HCT116 (cell line): ENCODE measurements at regions not wholly inside any gene's neighbourhood (a gene's known extent, or its start where the extent isn't known, plus 50 kb on each side); places are given as distances from the start of the nearest gene placed in this dataset.

Source experiments
- ATAC-seq: fragments of 200-7000 bp; cut with Tn5 transposase; 2 replicates; pipeline ENCODE4 v1.9.1; 2020; ENCODE audit warnings: mild to moderate bottlenecking, moderate library complexity
- BruUV-seq: library from RNA; stranded (reverse); fragments of 400-500 nt; replicated peaks from 2 replicates; lab custom pipeline; 2021; lab: Mats Ljungman, UMichigan
- CTCF ChIA-PET: fragments of 300-600 bp; sonication (Branson Sonifier 250); formaldehyde crosslinking; loops from one replicate; lab custom pipeline; 2021; ENCODE audit warnings: antibody characterized with exemption; lab: Charles Lee
- POLR2A ChIA-PET: fragments of 300-600, 350-600 bp; sonication (Branson Sonifier 250); formaldehyde crosslinking; loops from one replicate; lab custom pipeline; 2021; ENCODE audit warnings: antibody characterized with exemption; lab: Charles Lee
- RAD21 ChIA-PET, 2 experiments: fragments of 300-600 bp; sonication (Branson Sonifier 250); formaldehyde crosslinking; loops; one replicate each; lab custom pipeline; 2023; ENCODE audit warnings: low total read pairs in 2 of 2; ENCODE audit not compliant: uncharacterized antibody in 2 of 2, unreplicated experiment in 2 of 2, low non-redundant PET in 1 of 2; lab: Charles Lee
- DNase-seq: peaks from one replicate; pipeline ENCODE4 v3.0.0-alpha.2; 2010; ENCODE audit warnings: low read depth, low spot score
- H2AFZ ChIP-seq: fragments of 200-600 bp; shearing (Covaris generic), sonication (generic); 2 replicates; pipeline ENCODE4 v1.6.1; 2017; ENCODE audit warnings: low read depth, mixed run types, mixed read lengths, antibody characterized with exemption, low read length; ENCODE audit not compliant: poor library complexity, severe bottlenecking
- H3K27ac ChIP-seq: 2 replicates; pipeline ENCODE4 v1.5.1; 2012; ENCODE audit warnings: low read depth, low read length
- H3K27me3 ChIP-seq: fragments of 200-600 bp; sonication (generic); 2 replicates; pipeline ENCODE4 v1.6.1; 2016; ENCODE audit warnings: mixed run types, low read length, mixed read lengths; ENCODE audit not compliant: insufficient read depth
- H3K36me3 ChIP-seq, 2 experiments: fragments of 200-500 bp in 1 of 2; fragments of 200-600 bp in 1 of 2; sonication (Bioruptor generic) in 1 of 2; sonication (generic) in 1 of 2; 2 replicates each; pipeline versions ENCODE4 v1.5.1 to v1.6.1; 2014 to 2016; ENCODE audit warnings: low read length in 2 of 2, inconsistent platforms in 1 of 2, mixed read lengths in 1 of 2, mixed run types in 1 of 2; ENCODE audit not compliant: insufficient read depth in 2 of 2, control insufficient read depth in 1 of 2
- H3K4me1 ChIP-seq, 2 experiments: fragments of 200-600 bp in 1 of 2; sonication (generic) in 1 of 2; 2 replicates each; pipeline versions ENCODE4 v1.5.1 to v1.6.1; 2012 to 2017; ENCODE audit warnings: low read length in 2 of 2, inconsistent platforms in 1 of 2, mild to moderate bottlenecking in 1 of 2, mixed read lengths in 1 of 2, mixed run types in 1 of 2, moderate library complexity in 1 of 2; ENCODE audit not compliant: insufficient read depth in 2 of 2, control insufficient read depth in 1 of 2
- H3K4me2 ChIP-seq: fragments of 200-600 bp; sonication (generic); 2 replicates; pipeline ENCODE4 v1.6.1; 2017; ENCODE audit warnings: mixed run types, low read length, mixed read lengths
- H3K4me3 ChIP-seq, 2 experiments: fragments of 200-600 bp in 1 of 2; sonication (generic) in 1 of 2; replicated peaks in 1 of 2; 2 replicates each; pipeline ENCODE4 v1.5.1; 2011 to 2016; ENCODE audit warnings: low read length in 2 of 2, control low read depth in 1 of 2, low read depth in 1 of 2, mild to moderate bottlenecking in 1 of 2, mixed read lengths in 1 of 2, mixed run types in 1 of 2
- H3K79me2 ChIP-seq: fragments of 200-600 bp; sonication (generic); 2 replicates; pipeline ENCODE4 v1.6.1; 2017; ENCODE audit warnings: mild to moderate bottlenecking, mixed run types, low read length, moderate library complexity, mixed read lengths; ENCODE audit not compliant: insufficient read depth
- H3K9ac ChIP-seq: fragments of 200-600 bp; sonication (generic); 2 replicates; pipeline ENCODE4 v1.6.1; 2016; ENCODE audit warnings: low read length, mixed read lengths
- H3K9me2 ChIP-seq: fragments of 200-600 bp; sonication (generic), shearing (Covaris generic); 2 replicates; pipeline ENCODE4 v1.6.1; 2017; ENCODE audit warnings: mixed run types, mild to moderate bottlenecking, moderate library complexity; ENCODE audit not compliant: insufficient read depth
- H3K9me3 ChIP-seq, 2 experiments: fragments of 200-500 bp in 1 of 2; fragments of 200-600 bp in 1 of 2; sonication (Bioruptor generic) in 1 of 2; sonication (generic) in 1 of 2; 2 replicates each; pipeline ENCODE4 v1.6.1; 2014 to 2017; ENCODE audit warnings: low read length in 2 of 2, mixed read lengths in 2 of 2, inconsistent platforms in 1 of 2, low read depth in 1 of 2, mild to moderate bottlenecking in 1 of 2, mixed run types in 1 of 2, moderate library complexity in 1 of 2; ENCODE audit not compliant: control insufficient read depth in 1 of 2, insufficient read depth in 1 of 2
- H4K20me1 ChIP-seq: fragments of 200-600 bp; sonication (generic), shearing (Covaris generic); 2 replicates; pipeline ENCODE4 v1.6.1; 2017; ENCODE audit warnings: mixed run types, mild to moderate bottlenecking, moderate library complexity; ENCODE audit not compliant: insufficient read depth
- CEBPB ChIP-seq: IDR thresholded peaks from 2 replicates; pipeline ENCODE4 v1.6.1; 2012; ENCODE audit warnings: low read depth
- ELF1 ChIP-seq: IDR thresholded peaks from 2 replicates; pipeline ENCODE4 v1.6.1; 2012; ENCODE audit warnings: low read depth, borderline replicate concordance
- EZH2 ChIP-seq: fragments of 200-600 bp; sonication (generic); IDR thresholded peaks from 2 replicates; pipeline ENCODE4 v1.6.1; 2017; ENCODE audit warnings: antibody characterized with exemption, mixed run types
- EZH2phosphoT487 ChIP-seq: fragments of 200-600 bp; IDR thresholded peaks from 2 replicates; pipeline ENCODE4 v1.6.1; 2018; ENCODE audit warnings: antibody characterized with exemption, borderline replicate concordance
- SIN3A ChIP-seq: IDR thresholded peaks from 2 replicates; pipeline ENCODE4 v1.6.1; 2012; ENCODE audit warnings: low read depth
- TCF7L2 ChIP-seq: IDR thresholded peaks from 2 replicates; pipeline ENCODE4 v1.7.0; 2011; ENCODE audit warnings: borderline replicate concordance, inconsistent platforms; ENCODE audit not compliant: insufficient read depth, insufficient read length; ENCODE audit errors: extremely low read depth
- YY1 ChIP-seq: IDR thresholded peaks from 2 replicates; pipeline ENCODE4 v1.6.1; 2011; ENCODE audit warnings: low read length, low read depth, moderate library complexity, mild to moderate bottlenecking; ENCODE audit not compliant: insufficient replicate concordance; ENCODE audit errors: extremely low read depth
- ZFX ChIP-seq: fragments of 450-650 bp; IDR thresholded peaks from 2 replicates; pipeline ENCODE4 v1.6.1; 2017
- ZNF274 ChIP-seq: fragments of 200-500 bp; sonication (Bioruptor generic); IDR thresholded peaks from 2 replicates; pipeline ENCODE4 v1.6.1; 2014; ENCODE audit warnings: mild to moderate bottlenecking, low read depth, low read length, inconsistent platforms
- intact Hi-C: fragments of 100-400 bp; cut with micrococcal nuclease; formaldehyde crosslinking; loops from 2 replicates; pipeline ENCODE4 v1.10.0; 2022
- TF ChIP-seq, protein P1 (sequence below): IDR thresholded peaks from 2 replicates; pipeline ENCODE4 v1.6.1; 2012; ENCODE audit warnings: low read depth
- TF ChIP-seq, protein P2 (sequence below): IDR thresholded peaks from 2 replicates; pipeline ENCODE4 v1.6.1; 2012
- TF ChIP-seq, protein P3 (sequence below): IDR thresholded peaks from 2 replicates; pipeline ENCODE4 v1.6.1; 2012
- TF ChIP-seq, protein P4 (sequence below), 3 experiments: fragments of 200-600 bp in 1 of 3; sonication (generic) in 1 of 3; IDR thresholded peaks in 2 of 3; conservative IDR thresholded peaks in 1 of 3; 2 replicates each; pipeline ENCODE4 v1.5.1; 2012 to 2017; ENCODE audit warnings: low read depth in 2 of 3, low read length in 2 of 3, antibody characterized with exemption in 1 of 3, borderline replicate concordance in 1 of 3, control low read depth in 1 of 3, mild to moderate bottlenecking in 1 of 3, mixed read lengths in 1 of 3, mixed run types in 1 of 3, moderate library complexity in 1 of 3; ENCODE audit not compliant: insufficient read depth in 1 of 3
- TF ChIP-seq, protein P5 (sequence below): IDR thresholded peaks from 2 replicates; pipeline ENCODE4 v1.6.1; 2011; ENCODE audit warnings: mild to moderate bottlenecking, low read length, moderate library complexity; ENCODE audit not compliant: insufficient replicate concordance; ENCODE audit errors: extremely low read depth

DNA sequence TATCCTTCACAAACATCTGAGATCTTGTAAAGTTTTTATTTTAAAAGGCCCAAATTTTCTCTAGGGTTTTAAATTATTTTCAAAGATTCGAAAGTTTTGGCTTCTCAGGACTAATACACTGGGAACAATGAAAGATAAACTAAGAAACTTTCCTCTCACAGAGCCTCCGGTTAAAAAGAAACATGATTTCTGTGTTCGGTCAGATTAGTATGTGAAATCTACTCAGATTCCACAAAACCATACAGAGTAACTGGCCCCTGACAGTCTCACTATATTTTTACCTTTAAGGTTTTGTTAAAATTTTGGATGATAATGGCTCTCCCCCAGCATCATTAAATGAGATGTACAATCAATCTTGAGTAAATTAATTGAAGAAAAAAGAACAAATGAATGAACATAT is 471.0 kb downstream of the COL12A1 start:
- no peak overlapping the region for H3K9ac ChIP-seq
- no peaks in the 10 kb centered on the region for H3K79me2 ChIP-seq
- no peak overlapping the region for H3K4me3 ChIP-seq
- no peak for ATAC-seq
- ChIA-PET RAD21 (no interaction called here), POLR2A (no interaction called here), CTCF (no interaction called here)
- no TSS peak for BruUV-seq
- H2AFZ ChIP-seq = no peak overlapping the region
- no peaks in the 10 kb centered on the region for H3K4me1 ChIP-seq
- H3K36me3 ChIP-seq = no peaks in the 10 kb centered on the region
- TF ChIP-seq SIN3A (no peak), CEBPB (no peak), EZH2 (no peak), YY1 (no peak), TCF7L2 (no peak), ZNF274 (no peak), ZFX (no peak), EZH2phosphoT487 (no peak), ELF1 (no peak)
- TF ChIP-seq, protein P1, sequence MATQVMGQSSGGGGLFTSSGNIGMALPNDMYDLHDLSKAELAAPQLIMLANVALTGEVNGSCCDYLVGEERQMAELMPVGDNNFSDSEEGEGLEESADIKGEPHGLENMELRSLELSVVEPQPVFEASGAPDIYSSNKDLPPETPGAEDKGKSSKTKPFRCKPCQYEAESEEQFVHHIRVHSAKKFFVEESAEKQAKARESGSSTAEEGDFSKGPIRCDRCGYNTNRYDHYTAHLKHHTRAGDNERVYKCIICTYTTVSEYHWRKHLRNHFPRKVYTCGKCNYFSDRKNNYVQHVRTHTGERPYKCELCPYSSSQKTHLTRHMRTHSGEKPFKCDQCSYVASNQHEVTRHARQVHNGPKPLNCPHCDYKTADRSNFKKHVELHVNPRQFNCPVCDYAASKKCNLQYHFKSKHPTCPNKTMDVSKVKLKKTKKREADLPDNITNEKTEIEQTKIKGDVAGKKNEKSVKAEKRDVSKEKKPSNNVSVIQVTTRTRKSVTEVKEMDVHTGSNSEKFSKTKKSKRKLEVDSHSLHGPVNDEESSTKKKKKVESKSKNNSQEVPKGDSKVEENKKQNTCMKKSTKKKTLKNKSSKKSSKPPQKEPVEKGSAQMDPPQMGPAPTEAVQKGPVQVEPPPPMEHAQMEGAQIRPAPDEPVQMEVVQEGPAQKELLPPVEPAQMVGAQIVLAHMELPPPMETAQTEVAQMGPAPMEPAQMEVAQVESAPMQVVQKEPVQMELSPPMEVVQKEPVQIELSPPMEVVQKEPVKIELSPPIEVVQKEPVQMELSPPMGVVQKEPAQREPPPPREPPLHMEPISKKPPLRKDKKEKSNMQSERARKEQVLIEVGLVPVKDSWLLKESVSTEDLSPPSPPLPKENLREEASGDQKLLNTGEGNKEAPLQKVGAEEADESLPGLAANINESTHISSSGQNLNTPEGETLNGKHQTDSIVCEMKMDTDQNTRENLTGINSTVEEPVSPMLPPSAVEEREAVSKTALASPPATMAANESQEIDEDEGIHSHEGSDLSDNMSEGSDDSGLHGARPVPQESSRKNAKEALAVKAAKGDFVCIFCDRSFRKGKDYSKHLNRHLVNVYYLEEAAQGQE = no peak
- TF ChIP-seq, protein P2, sequence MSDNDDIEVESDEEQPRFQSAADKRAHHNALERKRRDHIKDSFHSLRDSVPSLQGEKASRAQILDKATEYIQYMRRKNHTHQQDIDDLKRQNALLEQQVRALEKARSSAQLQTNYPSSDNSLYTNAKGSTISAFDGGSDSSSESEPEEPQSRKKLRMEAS = no peak
- TF ChIP-seq, protein P3, sequence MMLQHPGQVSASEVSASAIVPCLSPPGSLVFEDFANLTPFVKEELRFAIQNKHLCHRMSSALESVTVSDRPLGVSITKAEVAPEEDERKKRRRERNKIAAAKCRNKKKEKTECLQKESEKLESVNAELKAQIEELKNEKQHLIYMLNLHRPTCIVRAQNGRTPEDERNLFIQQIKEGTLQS = no peak
- TF ChIP-seq, protein P4, sequence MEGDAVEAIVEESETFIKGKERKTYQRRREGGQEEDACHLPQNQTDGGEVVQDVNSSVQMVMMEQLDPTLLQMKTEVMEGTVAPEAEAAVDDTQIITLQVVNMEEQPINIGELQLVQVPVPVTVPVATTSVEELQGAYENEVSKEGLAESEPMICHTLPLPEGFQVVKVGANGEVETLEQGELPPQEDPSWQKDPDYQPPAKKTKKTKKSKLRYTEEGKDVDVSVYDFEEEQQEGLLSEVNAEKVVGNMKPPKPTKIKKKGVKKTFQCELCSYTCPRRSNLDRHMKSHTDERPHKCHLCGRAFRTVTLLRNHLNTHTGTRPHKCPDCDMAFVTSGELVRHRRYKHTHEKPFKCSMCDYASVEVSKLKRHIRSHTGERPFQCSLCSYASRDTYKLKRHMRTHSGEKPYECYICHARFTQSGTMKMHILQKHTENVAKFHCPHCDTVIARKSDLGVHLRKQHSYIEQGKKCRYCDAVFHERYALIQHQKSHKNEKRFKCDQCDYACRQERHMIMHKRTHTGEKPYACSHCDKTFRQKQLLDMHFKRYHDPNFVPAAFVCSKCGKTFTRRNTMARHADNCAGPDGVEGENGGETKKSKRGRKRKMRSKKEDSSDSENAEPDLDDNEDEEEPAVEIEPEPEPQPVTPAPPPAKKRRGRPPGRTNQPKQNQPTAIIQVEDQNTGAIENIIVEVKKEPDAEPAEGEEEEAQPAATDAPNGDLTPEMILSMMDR (IDR thresholded peaks at IDR 0.05 in 2 of 3, conservative IDR thresholded peaks at IDR 0.05 in 1 of 3; ENCODE audit: borderline replicate concordance in 1 of 3, insufficient read depth in 1 of 3, low read depth in 2 of 3, low read length in 2 of 3) = no peak
- TF ChIP-seq, protein P5, sequence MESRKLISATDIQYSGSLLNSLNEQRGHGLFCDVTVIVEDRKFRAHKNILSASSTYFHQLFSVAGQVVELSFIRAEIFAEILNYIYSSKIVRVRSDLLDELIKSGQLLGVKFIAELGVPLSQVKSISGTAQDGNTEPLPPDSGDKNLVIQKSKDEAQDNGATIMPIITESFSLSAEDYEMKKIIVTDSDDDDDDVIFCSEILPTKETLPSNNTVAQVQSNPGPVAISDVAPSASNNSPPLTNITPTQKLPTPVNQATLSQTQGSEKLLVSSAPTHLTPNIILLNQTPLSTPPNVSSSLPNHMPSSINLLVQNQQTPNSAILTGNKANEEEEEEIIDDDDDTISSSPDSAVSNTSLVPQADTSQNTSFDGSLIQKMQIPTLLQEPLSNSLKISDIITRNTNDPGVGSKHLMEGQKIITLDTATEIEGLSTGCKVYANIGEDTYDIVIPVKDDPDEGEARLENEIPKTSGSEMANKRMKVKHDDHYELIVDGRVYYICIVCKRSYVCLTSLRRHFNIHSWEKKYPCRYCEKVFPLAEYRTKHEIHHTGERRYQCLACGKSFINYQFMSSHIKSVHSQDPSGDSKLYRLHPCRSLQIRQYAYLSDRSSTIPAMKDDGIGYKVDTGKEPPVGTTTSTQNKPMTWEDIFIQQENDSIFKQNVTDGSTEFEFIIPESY = no peak
- intact Hi-C loops = no loop called here
- H3K4me2 ChIP-seq = no peak overlapping the region
- no peaks in the 10 kb centered on the region for H4K20me1 ChIP-seq
- H3K9me2 ChIP-seq = no peaks in the 10 kb centered on the region
- no peak for DNase-seq
- no peak overlapping the region for H3K27ac ChIP-seq
- no peaks in the 10 kb centered on the region for H3K27me3 ChIP-seq
- no peaks in the 10 kb centered on the region for H3K9me3 ChIP-seq
